Panc1 (cell line): ENCODE measurements at regions not wholly inside any gene's neighbourhood (a gene's known extent, or its start where the extent isn't known, plus 50 kb on each side); places are given as distances from the start of the nearest gene placed in this dataset.

Experiments used
- CTCF ChIP-seq: fragments of 450-650 bp; IDR thresholded peaks from 2 replicates; pipeline ENCODE4 v1.5.1; 2017; ENCODE audit warnings: mild to moderate bottlenecking
- POLR2AphosphoS5 ChIP-seq: IDR thresholded peaks from 2 replicates; pipeline ENCODE4 v1.6.1; 2012; ENCODE audit warnings: mild to moderate bottlenecking, low read depth, low read length, moderate library complexity
- REST ChIP-seq, 2 experiments: IDR thresholded peaks; 2 replicates each; pipeline ENCODE4 v1.6.1; 2011 to 2012; ENCODE audit warnings: low read depth in 2 of 2, control low read depth in 1 of 2, low read length in 1 of 2, mild to moderate bottlenecking in 1 of 2, moderate library complexity in 1 of 2; ENCODE audit not compliant: insufficient read depth in 1 of 2
- TCF7L2 ChIP-seq: IDR thresholded peaks from 2 replicates; pipeline ENCODE4 v1.6.1; 2011; ENCODE audit warnings: mild to moderate bottlenecking, low read depth, low read length, inconsistent platforms

- TF ChIP-seq TCF7L2 (no peak), POLR2AphosphoS5 (no peak), CTCF (no peak), REST (IDR thresholded peaks at IDR 0.05; ENCODE audit: insufficient read depth in 1 of 2, low read depth in 2 of 2, low read length in 1 of 2) (no peak)
These were observed 411.2 kb downstream of the TLL1 start for GRCh38 chr4:166284221-166284620.
